AG10803 (cell line): ENCODE measurements at regions not wholly inside any gene's neighbourhood (a gene's known extent, or its start where the extent isn't known, plus 50 kb on each side); places are given as distances from the start of the nearest gene placed in this dataset.

Experiments used
- DNase-seq: peaks from one replicate; pipeline ENCODE4 v3.0.0; 2010; ENCODE audit warnings: low read depth
- H3K4me3 ChIP-seq: 2 replicates; pipeline ENCODE4 v1.5.1; 2011; ENCODE audit warnings: mild to moderate bottlenecking, low read length, control low read depth
- CTCF ChIP-seq: conservative IDR thresholded peaks from 2 replicates; pipeline ENCODE4 v1.5.1; 2011; ENCODE audit warnings: mild to moderate bottlenecking, low read length, control low read depth, inconsistent platforms

- H3K4me3 ChIP-seq = no peak overlapping the region
- no peak for TF ChIP-seq CTCF
- no peak for DNase-seq
Measured at GRCh38 chr3:106616556-106616955, 747.7 kb upstream of the CBLB start.

GRCh38 chr3:106617276-106617675, 748.5 kb upstream of the CBLB start:
- TF ChIP-seq CTCF = no peak
- no peak for DNase-seq
- no peak overlapping the region for H3K4me3 ChIP-seq

GRCh38 chr3:106620646-106621045, 751.8 kb upstream of the CBLB start:
- H3K4me3 ChIP-seq = no peak overlapping the region
- no peak for TF ChIP-seq CTCF
- DNase-seq = no peak

GRCh38 chr3:106624154-106624553, 753.1 kb upstream of the CCDC54 start:
- TF ChIP-seq CTCF = no peak
- H3K4me3 ChIP-seq = no peak overlapping the region
- no peak for DNase-seq

- DNase-seq = peak; percentile 68
- peak; percentile 29; the same call in 1 of the 2 replicates for TF ChIP-seq CTCF
- H3K4me3 ChIP-seq = no peak overlapping the region
Measured at GRCh38 chr3:106628407-106628806, 748.8 kb upstream of the CCDC54 start.

- no peak overlapping the region for H3K4me3 ChIP-seq
- TF ChIP-seq CTCF = no peak
- no peak for DNase-seq
Measured at GRCh38 chr3:106629215-106629832, 747.9 kb upstream of the CCDC54 start.

GRCh38 chr3:106631373-106632108, 745.7 kb upstream of the CCDC54 start:
- DNase-seq = peak; percentile 44
- no peak overlapping the region for H3K4me3 ChIP-seq
- no peak for TF ChIP-seq CTCF
